ENCODE measurements at regions not wholly inside any gene's neighbourhood (a gene's known extent, or its start where the extent isn't known, plus 50 kb on each side); places are given as distances from the start of the nearest gene placed in this dataset.
"Not testable (repeated sequence)": the region's sequence is repeated elsewhere in the genome, so short reads cannot be mapped to it uniquely, and the experiment has no call there.

GRCh38 chr17:21509356-21509755, 133.2 kb downstream of the KCNJ12 start:
- H3K9me3 ChIP-seq (ENCODE audit: control insufficient read depth, insufficient read depth, low read length); H3K36me3 ChIP-seq (ENCODE audit: insufficient read depth, low read length); H3K4me1 ChIP-seq (ENCODE audit: insufficient read depth, low read length); H3K9ac ChIP-seq (ENCODE audit: low read depth, low read length): not testable (repeated sequence)

- H3K9me3 ChIP-seq (ENCODE audit: control insufficient read depth, insufficient read depth, low read length) = no peaks in the 10 kb centered on the region
- peak overlapping the region; percentile 64 for H3K9ac ChIP-seq (ENCODE audit: low read depth, low read length)
- no peaks in the 10 kb centered on the region for H3K36me3 ChIP-seq (ENCODE audit: insufficient read depth, low read length)
- H3K4me1 ChIP-seq (ENCODE audit: insufficient read depth, low read length) = no peaks in the 10 kb centered on the region
These were observed 134.7 kb downstream of the KCNJ12 start for GRCh38 chr17:21510686-21511362.

GRCh38 chr17:21511363-21512195, 135.4 kb downstream of the KCNJ12 start:
- H3K9me3 ChIP-seq (ENCODE audit: control insufficient read depth, insufficient read depth, low read length) = no peaks in the 10 kb centered on the region
- no peaks in the 10 kb centered on the region for H3K36me3 ChIP-seq (ENCODE audit: insufficient read depth, low read length)
- H3K4me1 ChIP-seq (ENCODE audit: insufficient read depth, low read length) = no peaks in the 10 kb centered on the region
- H3K9ac ChIP-seq (ENCODE audit: low read depth, low read length) = peak overlapping the region; percentile 64

GRCh38 chr17:21512307-21513011, 136.3 kb downstream of the KCNJ12 start:
- H3K9ac ChIP-seq (ENCODE audit: low read depth, low read length) = peak overlapping the region; percentile 64; the same call in 1 of the 2 replicates
- no peaks in the 10 kb centered on the region for H3K9me3 ChIP-seq (ENCODE audit: control insufficient read depth, insufficient read depth, low read length)
- no peaks in the 10 kb centered on the region for H3K36me3 ChIP-seq (ENCODE audit: insufficient read depth, low read length)
- no peaks in the 10 kb centered on the region; the same call in 1 of the 2 replicates for H3K4me1 ChIP-seq (ENCODE audit: insufficient read depth, low read length)

GRCh38 chr17:21513012-21513570, 136.9 kb downstream of the KCNJ12 start:
- no peaks in the 10 kb centered on the region for H3K9me3 ChIP-seq (ENCODE audit: control insufficient read depth, insufficient read depth, low read length)
- peak overlapping the region; percentile 38; the same call in 1 of the 2 replicates for H3K9ac ChIP-seq (ENCODE audit: low read depth, low read length)
- H3K4me1 ChIP-seq (ENCODE audit: insufficient read depth, low read length) = no peaks in the 10 kb centered on the region; the same call in 1 of the 2 replicates
- H3K36me3 ChIP-seq (ENCODE audit: insufficient read depth, low read length) = no peaks in the 10 kb centered on the region

- H3K4me1 ChIP-seq (ENCODE audit: insufficient read depth, low read length); H3K9ac ChIP-seq (ENCODE audit: low read depth, low read length); H3K9me3 ChIP-seq (ENCODE audit: control insufficient read depth, insufficient read depth, low read length); H3K36me3 ChIP-seq (ENCODE audit: insufficient read depth, low read length): not testable (repeated sequence)
These were observed 138.4 kb downstream of the KCNJ12 start for GRCh38 chr17:21514567-21514966.

GRCh38 chr17:21517538-21518293, 141.6 kb downstream of the KCNJ12 start:
- Histone ChIP-seq H3K36me3 (ENCODE audit: insufficient read depth, low read length) (no peaks in the 10 kb centered on the region), H3K9ac (ENCODE audit: low read depth, low read length) (no peak overlapping the region), H3K4me1 (ENCODE audit: insufficient read depth, low read length) (no peaks in the 10 kb centered on the region; the same call in 1 of the 2 replicates), H3K9me3 (ENCODE audit: control insufficient read depth, insufficient read depth, low read length) (no peaks in the 10 kb centered on the region)

GRCh38 chr17:21522755-21523336, 146.7 kb downstream of the KCNJ12 start:
- Histone ChIP-seq H3K36me3 (ENCODE audit: insufficient read depth, low read length) (no peaks in the 10 kb centered on the region), H3K9ac (ENCODE audit: low read depth, low read length) (no peak overlapping the region), H3K4me1 (ENCODE audit: insufficient read depth, low read length) (peaks cover 2% of the 10 kb centered on the region; the same call in 1 of the 2 replicates)

GRCh38 chr17:21523497-21524210, 147.5 kb downstream of the KCNJ12 start:
- Histone ChIP-seq H3K9me3 (ENCODE audit: control insufficient read depth, insufficient read depth, low read length) (no peaks in the 10 kb centered on the region), H3K4me1 (ENCODE audit: insufficient read depth, low read length) (peaks cover 4% of the 10 kb centered on the region; the same call in 1 of the 2 replicates), H3K9ac (ENCODE audit: low read depth, low read length) (no peak overlapping the region), H3K36me3 (ENCODE audit: insufficient read depth, low read length) (no peaks in the 10 kb centered on the region)

More at GRCh38 chr17:21522755-21523336, 146.7 kb downstream of the KCNJ12 start:
- H3K9me3 ChIP-seq (ENCODE audit: control insufficient read depth, insufficient read depth, low read length) = no peaks in the 10 kb centered on the region

GRCh38 chr17:21524211-21524591, 148.0 kb downstream of the KCNJ12 start:
- Histone ChIP-seq H3K9me3 (ENCODE audit: control insufficient read depth, insufficient read depth, low read length) (no peaks in the 10 kb centered on the region), H3K36me3 (ENCODE audit: insufficient read depth, low read length) (no peaks in the 10 kb centered on the region), H3K4me1 (ENCODE audit: insufficient read depth, low read length) (peaks cover 4% of the 10 kb centered on the region; the same call in 1 of the 2 replicates), H3K9ac (ENCODE audit: low read depth, low read length) (no peak overlapping the region)

GRCh38 chr17:21525464-21526130, 149.4 kb downstream of the KCNJ12 start:
- Histone ChIP-seq H3K36me3 (ENCODE audit: insufficient read depth, low read length) (no peaks in the 10 kb centered on the region), H3K4me1 (ENCODE audit: insufficient read depth, low read length) (peaks cover 4% of the 10 kb centered on the region; the same call in 1 of the 2 replicates), H3K9me3 (ENCODE audit: control insufficient read depth, insufficient read depth, low read length) (no peaks in the 10 kb centered on the region), H3K9ac (ENCODE audit: low read depth, low read length) (no peak overlapping the region)

GRCh38 chr17:21528031-21528695, 152.0 kb downstream of the KCNJ12 start:
- no peaks in the 10 kb centered on the region for H3K9me3 ChIP-seq (ENCODE audit: control insufficient read depth, insufficient read depth, low read length)
- H3K9ac ChIP-seq (ENCODE audit: low read depth, low read length) = no peak overlapping the region
- H3K36me3 ChIP-seq (ENCODE audit: insufficient read depth, low read length) = no peaks in the 10 kb centered on the region
- H3K4me1 ChIP-seq (ENCODE audit: insufficient read depth, low read length) = peaks cover 4% of the 10 kb centered on the region; the same call in 1 of the 2 replicates

Data from ES-I3 (cell line).